Activated T-helper 17 cell treated with anti-CD3 and anti-CD28 coated beads, Interleukin-2, amount 50 U/mL, for 72 hours (primary cell): ENCODE measurements at regions not wholly inside any gene's neighbourhood (a gene's known extent, or its start where the extent isn't known, plus 50 kb on each side); places are given as distances from the start of the nearest gene placed in this dataset.
"Not testable (repeated sequence)": the region's sequence is repeated elsewhere in the genome, so short reads cannot be mapped to it uniquely, and the experiment has no call there.

ENCODE experiments used
- ATAC-seq: fragments of 150-1000 bp; cut with Tn5 transposase; replicated peaks from 2 replicates; pipeline ENCODE4 v1.10.0; 2021; ENCODE audit warnings: mild to moderate bottlenecking, moderate library complexity
- H3K27ac Mint-ChIP-seq: one replicate; pipeline ENCODE4 v1.8.0; 2022; ENCODE audit warnings: mixed read lengths
- H3K27me3 Mint-ChIP-seq: one replicate; pipeline ENCODE4 v1.8.0; 2022; ENCODE audit warnings: mixed read lengths
- H3K36me3 Mint-ChIP-seq: one replicate; pipeline ENCODE4 v1.8.0; 2022; ENCODE audit warnings: low read depth, mild to moderate bottlenecking, mixed read lengths
- H3K4me1 Mint-ChIP-seq: one replicate; pipeline ENCODE4 v1.8.0; 2022; ENCODE audit warnings: mixed read lengths
- H3K4me3 Mint-ChIP-seq: one replicate; pipeline ENCODE4 v1.8.0; 2022; ENCODE audit warnings: mild to moderate bottlenecking, mixed read lengths
- H3K9me3 Mint-ChIP-seq: one replicate; pipeline ENCODE4 v1.8.0; 2022; ENCODE audit warnings: mixed read lengths

DNA sequence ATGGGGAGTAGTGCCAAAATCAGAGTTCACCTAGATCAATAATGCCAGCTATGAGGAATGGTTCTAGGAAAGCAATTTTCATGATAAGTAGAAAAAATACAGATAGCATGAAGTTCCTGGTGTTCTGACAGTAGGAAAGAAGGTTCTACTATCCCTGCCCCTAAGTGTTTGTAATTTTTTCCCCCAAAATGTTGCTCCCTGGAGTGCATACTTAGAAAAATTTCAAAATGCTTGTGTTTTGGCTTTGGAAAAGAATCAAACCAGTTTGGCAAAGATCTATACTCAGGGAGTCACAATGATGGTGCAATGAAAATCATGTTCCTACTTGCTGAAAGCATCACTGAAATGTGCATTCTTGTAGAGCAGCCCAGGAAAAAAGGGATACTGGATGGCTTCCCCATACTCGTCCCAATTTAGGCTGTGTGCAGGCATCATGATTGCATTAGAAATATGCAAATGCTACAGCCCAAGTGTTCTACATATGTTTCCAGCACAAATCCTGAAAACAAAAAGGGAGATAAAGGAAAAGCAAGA lies 74.7 kb downstream of the LPAR4 start:
- no peaks in the 10 kb centered on the region for H3K4me1 Mint-ChIP-seq
- no peaks in the 10 kb centered on the region for H3K27me3 Mint-ChIP-seq
- no peak overlapping the region for H3K4me3 Mint-ChIP-seq
- no peaks in the 10 kb centered on the region for H3K36me3 Mint-ChIP-seq
- peaks cover 4% of the 10 kb centered on the region for H3K9me3 Mint-ChIP-seq
- no peak overlapping the region for H3K27ac Mint-ChIP-seq
- no peak for ATAC-seq

DNA sequence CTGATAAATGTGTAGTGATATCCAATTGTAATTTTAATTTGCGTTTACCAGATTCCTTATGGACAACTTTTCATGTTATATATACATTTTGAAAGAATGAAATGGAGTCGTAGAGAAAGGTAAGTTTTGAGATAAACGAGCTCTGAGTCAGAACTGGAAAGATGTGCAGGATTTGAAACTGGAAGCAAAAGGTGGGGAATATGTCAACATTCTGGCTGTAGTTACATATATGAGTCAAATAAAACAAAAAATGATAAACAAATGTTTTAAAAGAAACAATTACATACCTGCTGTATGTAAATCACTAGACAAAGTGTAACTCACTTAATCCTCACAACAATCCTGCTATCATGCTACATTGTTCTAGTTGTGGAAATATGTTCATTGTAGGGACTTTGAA lies 84.0 kb downstream of the LPAR4 start:
- H3K36me3 Mint-ChIP-seq, result no peaks in the 10 kb centered on the region
- no peaks in the 10 kb centered on the region for H3K27me3 Mint-ChIP-seq
- no peaks in the 10 kb centered on the region for H3K9me3 Mint-ChIP-seq
- H3K4me3 Mint-ChIP-seq, result no peak overlapping the region
- H3K27ac Mint-ChIP-seq, result no peak overlapping the region
- no peak for ATAC-seq
- no peaks in the 10 kb centered on the region for H3K4me1 Mint-ChIP-seq

DNA sequence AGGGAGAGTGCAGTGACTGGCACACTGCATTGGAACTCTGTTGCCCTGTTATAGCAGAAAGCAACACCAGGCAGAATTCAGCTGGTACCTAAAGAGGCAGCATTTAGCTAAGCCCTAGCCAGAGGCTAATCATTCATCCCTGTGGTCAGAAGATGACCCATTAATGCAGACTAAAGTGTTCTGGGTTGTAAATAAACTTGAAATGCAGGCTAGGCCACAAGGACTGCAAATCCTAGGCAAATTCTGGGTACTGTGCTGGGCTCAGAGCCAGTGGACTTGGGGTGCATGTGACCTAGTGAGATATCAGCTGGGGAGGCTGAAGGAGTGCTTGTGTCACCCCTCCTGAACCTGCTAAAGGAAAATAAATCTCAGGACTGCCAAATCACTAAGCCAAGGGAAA lies 91.2 kb downstream of the LPAR4 start:
- H3K4me1 Mint-ChIP-seq, result no peaks in the 10 kb centered on the region
- H3K36me3 Mint-ChIP-seq, result no peaks in the 10 kb centered on the region
- no peak overlapping the region for H3K4me3 Mint-ChIP-seq
- H3K27ac Mint-ChIP-seq, result no peak overlapping the region
- no peak for ATAC-seq
- no peaks in the 10 kb centered on the region for H3K9me3 Mint-ChIP-seq
- H3K27me3 Mint-ChIP-seq, result no peaks in the 10 kb centered on the region

DNA sequence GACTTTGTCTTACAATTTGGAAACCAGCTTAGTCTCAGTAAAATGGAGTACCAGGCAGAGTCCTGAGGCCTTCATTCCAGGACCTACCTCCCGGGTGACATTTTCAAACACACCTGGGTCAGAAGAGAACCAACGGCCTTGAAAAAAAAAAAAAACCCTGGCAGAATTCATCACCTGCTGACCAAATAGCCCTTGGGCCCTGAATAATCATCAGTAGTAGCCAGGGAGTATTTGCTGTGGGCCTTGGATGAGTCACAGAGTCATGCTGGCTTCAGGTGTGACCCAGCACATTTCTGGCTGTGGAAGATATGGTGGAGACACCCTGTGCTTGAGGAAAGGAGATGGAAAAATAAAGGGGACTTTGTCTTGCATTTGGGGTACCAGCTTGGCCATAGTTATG lies 92.2 kb downstream of the LPAR4 start:
- no peaks in the 10 kb centered on the region for H3K36me3 Mint-ChIP-seq
- ATAC-seq, result no peak
- no peaks in the 10 kb centered on the region for H3K9me3 Mint-ChIP-seq
- no peak overlapping the region for H3K4me3 Mint-ChIP-seq
- no peak overlapping the region for H3K27ac Mint-ChIP-seq
- H3K4me1 Mint-ChIP-seq, result no peaks in the 10 kb centered on the region
- no peaks in the 10 kb centered on the region for H3K27me3 Mint-ChIP-seq

DNA sequence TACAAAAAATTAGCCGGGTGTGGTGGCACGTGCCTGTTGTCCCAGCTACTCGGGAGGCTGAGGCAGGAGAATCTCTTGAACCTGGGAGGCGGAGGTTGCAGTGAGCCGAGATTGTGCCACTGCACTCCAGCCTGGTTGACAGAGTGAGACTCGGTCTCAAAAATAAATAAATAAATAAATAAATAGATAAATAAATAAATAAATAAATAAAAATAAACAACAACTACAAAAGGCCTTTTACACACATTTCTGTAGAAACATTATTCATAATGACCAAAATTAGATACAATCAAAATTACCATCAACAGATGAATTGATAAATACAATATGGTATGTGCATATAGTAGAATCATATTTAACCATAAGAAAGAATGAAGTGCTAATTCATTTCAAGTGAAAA lies 96.7 kb downstream of the LPAR4 start:
- H3K9me3 Mint-ChIP-seq, H3K27ac Mint-ChIP-seq, ATAC-seq, H3K27me3 Mint-ChIP-seq, H3K4me3 Mint-ChIP-seq, H3K36me3 Mint-ChIP-seq, H3K4me1 Mint-ChIP-seq: not testable (repeated sequence)

DNA sequence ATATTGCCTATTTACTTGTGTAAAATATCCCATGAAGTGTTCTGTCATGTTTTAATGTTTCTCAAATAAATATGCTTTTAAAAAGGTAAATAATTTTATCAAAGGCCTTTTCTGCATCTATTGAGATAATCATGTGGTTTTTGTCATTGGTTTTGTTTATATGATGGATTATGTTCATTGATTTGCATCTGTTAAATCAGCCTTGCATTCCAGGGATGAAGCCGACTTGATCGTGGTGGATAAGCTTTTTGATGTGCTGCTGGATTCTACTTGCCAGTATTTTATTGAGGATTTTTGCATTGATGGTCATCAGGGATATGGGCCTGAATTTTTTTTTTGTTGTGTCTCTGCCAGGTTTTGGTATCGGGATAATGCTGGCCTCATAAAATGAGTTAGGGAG lies 63.9 kb upstream of the P2RY10 start:
- not testable (repeated sequence) for H3K4me3 Mint-ChIP-seq

DNA sequence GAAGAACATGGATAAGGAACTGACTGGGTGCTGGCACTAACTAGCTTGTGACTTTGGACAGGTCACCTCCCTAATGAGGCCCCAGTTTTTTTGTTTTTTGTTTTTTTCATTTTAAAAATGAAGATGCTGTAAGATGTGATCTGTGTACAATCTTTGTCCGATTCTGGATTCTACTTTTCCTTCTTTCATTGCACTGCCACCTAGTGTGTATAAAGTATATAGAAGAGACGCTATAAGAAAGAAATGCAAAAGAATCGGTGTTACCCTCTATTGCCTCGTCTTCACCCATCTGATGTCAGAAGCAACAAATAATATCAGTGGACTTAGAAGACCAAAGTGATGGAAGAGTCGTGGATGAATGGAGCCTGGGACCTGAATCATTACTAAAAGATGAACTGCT lies 58.6 kb upstream of the P2RY10 start:
- Mint-ChIP-seq H3K27me3 (no peaks in the 10 kb centered on the region), H3K4me3 (peak overlapping the region; percentile 9), H3K4me1 (peaks cover 5% of the 10 kb centered on the region), H3K9me3 (no peaks in the 10 kb centered on the region), H3K36me3 (no peaks in the 10 kb centered on the region), H3K27ac (no peak overlapping the region)
- no peak for ATAC-seq

More for the DNA sequence above, 63.9 kb upstream of the P2RY10 start:
- H3K9me3 Mint-ChIP-seq, H3K27ac Mint-ChIP-seq, ATAC-seq, H3K36me3 Mint-ChIP-seq, H3K27me3 Mint-ChIP-seq, H3K4me1 Mint-ChIP-seq: not testable (repeated sequence)
